Esophagus squamous epithelium (tissue), 5 donors: ENCODE measurements at regions not wholly inside any gene's neighbourhood (a gene's known extent, or its start where the extent isn't known, plus 50 kb on each side); places are given as distances from the start of the nearest gene placed in this dataset.
"Not testable (repeated sequence)": the region's sequence is repeated elsewhere in the genome, so short reads cannot be mapped to it uniquely, and the experiment has no call there.

ENCODE experiments used
- DNase-seq: peaks from one replicate; lab custom pipeline; 2025; lab: John Stamatoyannopoulos, UW
- H3K27ac ChIP-seq, 4 donors: fragments of 200-600 bp; sonication (generic); one replicate each; pipeline ENCODE4 v1.5.1; 2016 to 2019; ENCODE audit warnings: mild to moderate bottlenecking in 1 of 4
- H3K27me3 ChIP-seq, 4 donors: fragments of 200-600 bp; sonication (generic); 1 replicate in 3 of 4; 2 replicates in 1 of 4; pipeline versions ENCODE4 v1.5.1 to v1.6.0; 2017 to 2021; ENCODE audit warnings: antibody characterized with exemption in 1 of 4
- H3K36me3 ChIP-seq, 3 donors: fragments of 200-600 bp; sonication (generic); one replicate each; pipeline ENCODE4 v1.5.1; 2016 to 2019
- H3K4me1 ChIP-seq, 3 donors: fragments of 200-600 bp; sonication (generic); one replicate each; pipeline ENCODE4 v1.5.1; 2017 to 2019
- H3K4me3 ChIP-seq, 4 donors: fragments of 200-600 bp; sonication (generic); 1 replicate in 3 of 4; 2 replicates in 1 of 4; pipeline ENCODE4 v1.5.1; 2016 to 2019; ENCODE audit warnings: mild to moderate bottlenecking in 2 of 4, moderate library complexity in 1 of 4
- H3K9me3 ChIP-seq, 3 donors: fragments of 200-600 bp; sonication (generic); one replicate each; pipeline ENCODE4 v1.5.1; 2016 to 2019
- CTCF ChIP-seq, 6 experiments: fragments of 450-650 bp in 4 of 6; fragments of 200-600 bp in 2 of 6; sonication (generic) in 2 of 6; IDR thresholded peaks; one replicate each; pipeline ENCODE4 v1.5.1; 2016 to 2019; ENCODE audit warnings: antibody characterized with exemption in 6 of 6, mild to moderate bottlenecking in 4 of 6, moderate library complexity in 4 of 6
- POLR2A ChIP-seq, 4 donors: fragments of 450-650 bp; IDR thresholded peaks; one replicate each; pipeline ENCODE4 v1.6.1; 2017; ENCODE audit warnings: antibody characterized with exemption in 4 of 4, mild to moderate bottlenecking in 4 of 4, moderate library complexity in 3 of 4
- WGBS, 2 donors: methylation state at CpG; one replicate each; pipeline ENCODE4 v1.1.5; 2018; 5-methylcytosine and 5-hydroxymethylcytosine counted together
- intact Hi-C: fragments of 100-400 bp; cut with DNase I; formaldehyde crosslinking; loops from one replicate; pipeline ENCODE4 v1.15.0; 2022
- donor health status: DM: yes; HTN: yes; CAD: no.

GRCh38 chr13:22877421-22877820 is 303.4 kb upstream of the SGCG start:
- H3K27me3 ChIP-seq = no peaks in the 10 kb centered on the region
- no peak overlapping the region for H3K27ac ChIP-seq
- H3K9me3 ChIP-seq = no peaks in the 10 kb centered on the region
- no peak overlapping the region for H3K4me3 ChIP-seq
- no peaks in the 10 kb centered on the region for H3K4me1 ChIP-seq
- H3K36me3 ChIP-seq = no peaks in the 10 kb centered on the region
- intact Hi-C loops = no loop called here
- TF ChIP-seq CTCF (IDR thresholded peaks at IDR 0.05) (no peak), POLR2A (IDR thresholded peaks at IDR 0.05) (no peak)
- no peak for DNase-seq
- 70 to 96% methylated on average over 4 of the region's 4 CpGs for WGBS, 2 donors

- no peaks in the 10 kb centered on the region for H3K4me1 ChIP-seq
- WGBS, 2 donors = 77 to 88% methylated on average over 10 of the region's 10 CpGs
- TF ChIP-seq CTCF (IDR thresholded peaks at IDR 0.05) = no peak
- no peak for TF ChIP-seq POLR2A (IDR thresholded peaks at IDR 0.05)
- H3K9me3 ChIP-seq = no peaks in the 10 kb centered on the region
- no peaks in the 10 kb centered on the region for H3K36me3 ChIP-seq
- intact Hi-C loops = no loop called here
- no peak overlapping the region for H3K4me3 ChIP-seq
- H3K27me3 ChIP-seq = no peaks in the 10 kb centered on the region
- no peak for DNase-seq
- no peak overlapping the region for H3K27ac ChIP-seq
Observed at GRCh38 chr13:22880741-22881720, 299.7 kb upstream of the SGCG start.

- DNase-seq, H3K4me1 ChIP-seq, H3K27me3 ChIP-seq, H3K4me3 ChIP-seq, H3K9me3 ChIP-seq, H3K27ac ChIP-seq, H3K36me3 ChIP-seq, intact Hi-C loops: not testable (repeated sequence)
- WGBS, 2 donors = 73 to 76% methylated on average over 9 of the region's 9 CpGs
Observed at GRCh38 chr13:22881721-22882608, 298.8 kb upstream of the SGCG start.

- no peak for DNase-seq
- Histone ChIP-seq H3K36me3 (no peaks in the 10 kb centered on the region), H3K4me3 (no peak overlapping the region), H3K27ac (no peak overlapping the region), H3K4me1 (no peaks in the 10 kb centered on the region), H3K27me3 (no peaks in the 10 kb centered on the region), H3K9me3 (no peaks in the 10 kb centered on the region)
- 34 to 65% methylated on average over 7 of the region's 7 CpGs for WGBS, 2 donors
- TF ChIP-seq POLR2A (IDR thresholded peaks at IDR 0.05) (no peak), CTCF (IDR thresholded peaks at IDR 0.05) (no peak)
- intact Hi-C loops = no loop called here
Observed at GRCh38 chr13:22883262-22883840, 297.4 kb upstream of the SGCG start.

GRCh38 chr13:22883956-22884355 is 296.8 kb upstream of the SGCG start:
- H3K9me3 ChIP-seq = no peaks in the 10 kb centered on the region
- 65% methylated on average over 6 of the region's 17 CpGs; no CpG with 5 or more reads in 1 of the 2 donors for WGBS, 2 donors
- H3K36me3 ChIP-seq = no peaks in the 10 kb centered on the region
- no peak overlapping the region for H3K27ac ChIP-seq
- intact Hi-C loops = no loop called here
- DNase-seq = no peak
- no peaks in the 10 kb centered on the region for H3K27me3 ChIP-seq
- no peak overlapping the region for H3K4me3 ChIP-seq
- no peaks in the 10 kb centered on the region for H3K4me1 ChIP-seq
- TF ChIP-seq CTCF (IDR thresholded peaks at IDR 0.05) = no peak
- TF ChIP-seq POLR2A (IDR thresholded peaks at IDR 0.05) = no peak

- H3K27me3 ChIP-seq, H3K4me3 ChIP-seq, H3K36me3 ChIP-seq, H3K4me1 ChIP-seq, H3K27ac ChIP-seq, intact Hi-C loops, H3K9me3 ChIP-seq, DNase-seq: not testable (repeated sequence)
- 87 to 89% methylated on average over 6 to 8 of the region's 8 CpGs for WGBS, 2 donors
Observed at GRCh38 chr13:22886061-22886460, 294.7 kb upstream of the SGCG start.

GRCh38 chr13:22889376-22889775 is 291.4 kb upstream of the SGCG start:
- H3K27ac ChIP-seq, H3K4me3 ChIP-seq, H3K27me3 ChIP-seq, H3K36me3 ChIP-seq, H3K9me3 ChIP-seq, DNase-seq, intact Hi-C loops: not testable (repeated sequence)
- H3K4me1 ChIP-seq = peaks cover 0 to 11% (median 4%) of the 10 kb centered on the region in 3 donors
- 72 to 75% methylated on average over 5 of the region's 5 CpGs for WGBS, 2 donors
